GM19455 (cell line): ENCODE measurements at regions not wholly inside any gene's neighbourhood (a gene's known extent, or its start where the extent isn't known, plus 50 kb on each side); places are given as distances from the start of the nearest gene placed in this dataset.

Experiments
- ATAC-seq: cut with Tn5 transposase; IDR thresholded peaks from one replicate; pipeline ENCODE4 v1.9.1; 2021; ENCODE audit not compliant: unreplicated experiment

DNA sequence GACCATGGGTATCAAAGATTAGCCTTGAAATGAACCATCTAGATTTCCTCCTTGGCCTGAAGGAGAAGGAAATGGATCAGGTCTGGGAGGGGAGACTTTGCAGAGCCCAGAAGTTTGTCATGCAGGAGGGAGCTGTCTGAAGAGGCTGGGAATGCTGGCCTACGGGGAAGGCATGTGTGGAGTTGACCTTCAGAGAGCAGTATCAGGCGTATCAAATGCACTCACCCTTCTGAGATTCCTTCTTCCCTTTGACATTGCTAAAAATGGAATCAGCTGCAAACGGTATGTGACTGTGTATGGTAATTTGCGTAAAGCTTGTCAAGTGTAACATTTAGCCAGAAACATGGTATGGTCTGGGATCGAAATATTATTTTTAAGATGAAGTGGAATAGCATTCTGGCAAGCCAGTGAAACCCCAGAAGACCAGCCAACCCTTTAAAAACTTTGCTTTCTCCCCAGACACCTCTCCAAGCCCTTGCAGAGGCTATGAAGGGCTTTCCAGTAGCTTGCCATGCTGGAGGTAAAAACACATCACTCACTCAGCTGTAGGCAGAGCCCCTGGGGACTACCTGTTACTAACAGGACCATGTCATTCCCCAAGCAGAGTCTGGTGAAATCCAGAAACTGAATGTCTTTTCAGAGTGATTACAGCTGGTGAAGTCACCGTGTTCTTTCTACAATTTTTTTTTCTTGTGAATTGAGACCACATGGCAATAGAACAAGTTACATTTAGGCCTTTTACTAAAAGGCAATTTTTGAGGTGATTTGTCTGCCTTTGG lies 174.7 kb upstream of the SLC24A5 start:
- ATAC-seq, result no peak

DNA sequence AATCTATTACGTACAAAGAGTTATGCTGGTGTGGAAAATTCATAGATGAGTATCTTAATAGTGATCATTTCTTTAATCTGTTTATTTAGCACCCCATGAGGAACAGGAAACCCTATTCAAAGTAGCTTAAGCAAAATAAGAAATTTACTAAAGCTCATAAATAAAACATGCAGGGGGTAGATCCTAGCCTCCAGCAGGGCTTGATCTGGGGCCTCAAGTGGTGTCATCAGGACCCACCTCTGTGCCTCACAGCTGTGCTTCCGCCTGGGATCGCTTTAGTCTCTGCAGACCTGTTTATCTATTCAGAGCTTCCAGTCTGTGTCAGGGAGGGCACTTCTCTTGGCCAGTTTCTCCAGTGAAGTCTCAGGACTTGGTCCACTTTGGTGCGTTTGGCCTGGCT lies 171.0 kb upstream of the SLC24A5 start:
- ATAC-seq, result no peak

DNA sequence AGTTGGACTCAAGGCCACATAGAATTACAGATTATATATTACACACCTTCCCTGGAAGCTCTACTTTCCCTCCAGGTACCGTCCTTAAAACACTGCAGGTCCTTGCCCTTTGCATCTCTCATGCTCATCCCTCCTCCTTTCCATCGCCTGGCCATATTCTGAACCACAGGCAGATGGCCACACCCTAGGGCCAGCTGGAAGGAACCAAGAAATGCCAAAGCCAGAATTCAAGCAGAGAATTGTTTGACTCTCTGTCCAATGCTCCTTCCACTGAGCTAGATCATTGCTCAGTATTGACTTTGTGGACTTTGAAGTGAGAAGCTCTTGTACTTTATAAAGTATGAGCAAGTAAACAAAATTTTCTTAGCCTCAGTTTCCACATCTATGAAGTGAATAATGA lies 170.3 kb upstream of the SLC24A5 start:
- no peak for ATAC-seq

DNA sequence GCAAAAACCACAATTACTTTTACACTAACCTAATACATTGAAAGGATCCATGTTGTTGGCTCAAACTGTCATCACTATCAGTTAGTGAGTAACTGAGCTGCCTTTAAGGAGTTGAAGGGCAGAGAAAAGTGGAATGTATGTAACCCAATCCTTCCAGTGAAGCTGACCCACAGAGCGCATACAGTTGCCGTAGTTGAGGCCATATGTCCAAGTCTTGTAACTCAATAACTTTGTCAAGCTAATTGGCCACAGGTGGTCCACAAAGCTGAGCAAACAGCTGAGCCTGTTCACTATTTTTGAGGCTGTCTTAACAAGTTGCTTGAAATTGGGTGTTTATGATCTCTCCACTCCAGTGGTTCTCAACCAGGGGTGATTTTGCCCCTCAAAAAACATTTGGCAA lies 169.0 kb upstream of the SLC24A5 start:
- ATAC-seq, result no peak

DNA sequence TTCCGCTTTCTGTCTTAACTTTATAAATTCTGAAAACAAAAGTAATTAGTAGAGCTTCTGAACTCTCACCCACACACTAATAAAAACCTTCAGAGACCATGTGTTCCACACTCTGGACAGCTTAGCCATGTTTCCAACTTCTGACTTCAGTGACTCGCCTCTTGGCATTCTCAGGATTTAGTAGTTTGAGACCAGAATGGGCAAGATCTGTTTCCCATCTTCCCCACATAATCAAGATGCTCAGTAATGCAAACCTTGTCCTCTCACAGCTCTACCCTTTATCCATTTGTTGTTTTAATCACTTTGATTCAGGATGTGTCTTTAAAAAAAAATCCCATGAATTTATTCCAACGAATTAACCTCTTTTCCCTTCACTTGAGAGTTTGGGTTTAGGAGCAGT lies 166.6 kb upstream of the SLC24A5 start:
- ATAC-seq, result no peak

DNA sequence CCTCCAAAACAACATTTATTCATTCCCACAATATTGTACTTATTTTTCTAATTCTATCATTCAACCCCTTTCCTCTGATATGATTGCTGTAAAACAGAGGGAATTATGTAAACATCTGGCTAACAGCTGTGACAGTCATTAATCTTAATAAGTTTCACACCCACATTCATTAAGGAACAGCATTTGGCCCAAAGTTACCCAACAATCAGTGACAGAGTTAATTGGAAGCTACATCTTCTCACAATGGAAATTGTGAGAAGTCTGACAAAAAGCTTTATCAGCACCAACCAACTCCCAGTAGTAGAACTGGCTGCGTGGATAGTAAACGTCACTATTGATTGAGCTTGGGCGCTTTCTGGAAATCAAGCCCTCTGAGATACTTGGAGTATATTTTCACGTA lies 165.8 kb upstream of the SLC24A5 start:
- ATAC-seq, result no peak

DNA sequence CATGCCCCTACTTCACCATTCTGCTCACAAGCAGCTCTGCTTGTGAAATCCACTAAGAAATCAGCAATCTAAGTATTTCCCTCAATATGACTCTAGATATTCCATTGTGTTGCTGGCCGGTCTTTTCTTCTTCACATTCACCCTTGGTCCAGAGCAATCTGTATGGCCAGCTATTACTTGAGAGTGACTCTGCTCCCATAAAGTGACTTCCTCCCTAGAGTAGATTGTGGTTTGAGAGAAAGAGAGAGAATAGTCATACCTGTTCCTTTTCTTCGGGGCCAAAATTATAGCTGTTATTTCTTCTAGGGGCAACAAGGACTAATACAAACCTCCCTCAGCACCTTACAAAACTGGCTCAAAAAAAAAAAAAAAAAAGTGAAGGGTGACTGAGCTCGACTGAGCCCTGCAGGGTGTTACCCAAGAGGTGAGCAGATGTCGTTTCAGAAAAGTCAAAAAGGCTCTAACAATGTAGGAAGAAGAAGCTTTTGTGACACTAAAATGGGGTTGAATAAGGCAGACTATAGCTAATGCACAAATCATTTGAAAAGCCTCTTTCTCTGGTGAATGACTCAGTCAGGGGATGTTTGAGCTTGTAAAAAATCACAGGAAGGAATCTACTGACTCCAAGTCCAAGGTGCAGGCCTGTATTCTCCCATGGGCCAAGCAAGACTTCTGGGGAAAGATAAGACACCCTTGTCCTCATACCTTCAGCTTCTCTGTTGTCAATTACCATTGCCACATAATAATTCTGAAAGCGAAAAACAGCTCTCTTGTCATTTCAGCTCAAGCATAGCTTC lies 161.0 kb upstream of the SLC24A5 start:
- ATAC-seq, result no peak

DNA sequence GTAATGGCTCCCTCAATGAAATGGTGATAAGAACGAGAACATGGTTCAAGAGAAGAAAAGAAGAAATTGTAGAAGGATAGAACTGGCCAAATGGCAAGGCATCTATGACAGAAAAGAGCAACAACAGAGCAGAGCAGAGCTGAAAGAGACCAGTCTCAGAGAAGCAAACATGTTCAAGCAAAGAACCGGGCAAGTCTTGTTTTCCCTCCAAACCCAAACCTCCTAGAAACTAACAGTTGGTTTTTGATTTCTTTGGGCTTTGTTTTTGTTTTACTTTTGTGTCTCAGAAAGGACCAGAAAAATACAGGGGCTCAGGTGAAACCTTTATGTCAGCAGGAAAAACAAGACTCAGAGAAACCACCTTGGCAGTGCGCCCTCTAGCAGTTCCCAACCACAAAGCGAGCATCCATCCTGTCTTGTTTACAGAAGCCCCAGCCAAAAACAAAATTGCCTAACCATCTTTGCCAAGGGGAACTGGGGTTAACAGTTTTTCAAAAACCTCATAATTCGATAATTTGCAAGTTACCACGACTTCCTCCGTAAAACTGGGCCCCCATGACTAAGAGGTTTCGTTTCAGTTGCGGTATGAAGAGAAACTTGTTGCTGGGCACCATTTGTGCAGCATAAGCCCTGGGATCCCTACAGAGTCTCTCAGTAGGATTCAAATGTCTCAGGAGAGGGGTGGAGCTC lies 159.2 kb upstream of the SLC24A5 start:
- peak; percentile 87 for ATAC-seq

DNA sequence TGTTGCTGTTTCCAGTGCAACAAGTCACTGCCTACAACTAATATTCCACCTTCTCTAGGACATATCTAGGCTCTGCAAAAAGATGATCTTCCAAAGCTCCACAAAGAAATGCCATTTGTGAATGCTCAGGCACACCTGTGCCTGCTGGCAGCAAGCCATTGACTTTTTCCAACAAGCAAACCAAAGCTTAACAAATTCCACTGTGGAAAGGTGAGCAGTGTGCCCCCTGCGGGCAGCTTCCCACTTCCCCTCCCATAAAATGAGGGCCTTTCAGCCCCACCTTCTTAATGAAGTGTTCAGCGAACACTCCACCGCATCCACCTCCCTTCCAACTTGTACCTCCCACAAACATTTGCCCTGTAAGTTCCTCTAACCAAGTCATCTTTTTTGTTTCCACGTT lies 157.5 kb upstream of the SLC24A5 start:
- no peak for ATAC-seq

DNA sequence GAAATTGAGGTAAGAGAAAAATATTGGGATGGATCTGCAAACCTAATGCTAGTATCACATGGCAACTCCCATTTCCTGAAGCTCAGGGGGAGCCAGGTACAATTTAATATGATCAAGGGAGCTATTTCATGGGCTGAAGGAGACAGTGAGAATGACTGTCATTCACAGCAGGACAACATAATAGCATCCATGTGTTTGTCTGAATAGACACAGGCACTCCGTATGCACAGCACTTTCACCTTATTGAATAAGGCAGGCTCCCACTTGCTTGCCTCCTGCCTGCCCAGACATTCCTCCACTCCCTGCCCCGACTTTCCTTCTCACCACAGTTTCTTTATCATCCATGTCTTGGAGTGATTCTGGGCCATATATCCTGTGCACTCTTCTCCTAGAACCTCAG lies 156.6 kb upstream of the SLC24A5 start:
- ATAC-seq, result no peak

DNA sequence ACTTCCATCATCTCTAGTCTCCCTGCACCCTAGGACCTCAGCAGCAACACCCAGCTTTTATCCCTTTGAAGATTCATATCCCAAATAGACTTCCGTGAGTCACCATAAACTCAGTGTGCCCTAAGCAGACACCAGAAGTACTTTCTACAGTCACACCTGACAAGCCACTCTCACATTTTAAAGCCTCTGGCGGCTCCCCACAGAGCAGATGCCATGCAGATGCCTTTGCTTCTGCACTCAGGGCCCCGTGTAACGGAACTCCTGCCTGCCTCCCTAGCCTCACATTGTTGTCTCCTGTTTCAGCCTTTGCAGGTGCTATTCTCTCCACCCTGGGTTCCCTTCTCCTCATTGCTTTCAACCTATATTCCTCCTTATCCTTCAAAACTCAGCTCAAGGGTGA lies 155.5 kb upstream of the SLC24A5 start:
- ATAC-seq, result no peak

DNA sequence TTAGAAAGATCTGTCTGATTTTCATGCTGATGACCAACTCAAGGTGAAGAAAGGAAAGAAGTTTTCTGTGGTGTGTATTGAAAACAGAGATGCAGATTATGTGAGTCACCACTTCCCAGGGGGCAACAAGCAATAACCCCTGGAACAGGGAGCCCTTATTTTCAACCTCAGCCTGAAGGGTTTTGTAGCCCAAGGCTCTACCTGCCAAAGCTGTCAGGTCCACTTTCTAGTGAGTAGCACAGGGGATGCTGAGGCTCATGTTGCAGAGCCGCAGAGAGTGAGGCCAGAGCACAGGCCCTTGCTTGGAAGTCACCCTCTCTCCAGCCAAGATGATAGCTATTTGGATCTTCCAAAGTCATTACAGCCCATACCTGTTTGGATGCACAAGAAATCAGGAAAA lies 152.2 kb upstream of the SLC24A5 start:
- ATAC-seq, result no peak

DNA sequence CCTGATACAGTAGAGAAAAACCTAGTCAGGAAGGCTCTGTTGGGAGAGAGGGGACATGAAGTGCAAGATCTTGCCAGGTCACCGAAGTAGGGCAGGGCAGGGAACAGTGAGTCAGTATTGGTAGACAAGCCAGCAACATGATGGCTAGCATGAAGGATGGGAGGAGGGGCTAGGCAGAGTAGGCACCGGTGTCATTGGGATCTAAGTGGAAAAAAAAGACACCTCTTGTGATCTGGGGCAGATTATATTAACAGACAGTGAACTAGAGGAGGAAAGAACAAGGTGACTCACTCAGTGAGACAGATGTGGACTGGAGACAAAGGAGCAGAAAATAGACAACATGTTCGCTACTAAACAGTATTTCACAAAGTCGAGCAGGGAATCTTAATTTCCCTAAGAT lies 149.2 kb upstream of the SLC24A5 start:
- ATAC-seq, result no peak

DNA sequence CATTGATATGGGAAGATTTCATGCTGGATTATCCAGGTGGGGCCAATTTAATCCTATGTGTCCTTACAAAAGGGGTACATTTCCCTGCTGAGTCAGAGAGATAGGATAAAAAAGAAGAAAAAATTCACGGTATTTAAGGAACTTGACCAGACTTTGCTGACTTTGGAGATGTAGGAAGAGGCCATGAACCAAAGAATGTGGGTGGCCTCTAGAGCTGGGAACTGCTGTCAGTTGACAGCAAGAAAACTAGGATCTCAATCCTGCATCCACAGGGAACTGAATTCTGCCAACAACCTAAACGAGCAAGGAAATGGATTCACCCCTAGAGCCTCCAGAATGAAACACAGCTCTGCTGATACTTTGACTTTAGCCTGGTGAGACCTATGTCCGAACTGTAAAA lies 148.1 kb upstream of the SLC24A5 start:
- no peak for ATAC-seq

DNA sequence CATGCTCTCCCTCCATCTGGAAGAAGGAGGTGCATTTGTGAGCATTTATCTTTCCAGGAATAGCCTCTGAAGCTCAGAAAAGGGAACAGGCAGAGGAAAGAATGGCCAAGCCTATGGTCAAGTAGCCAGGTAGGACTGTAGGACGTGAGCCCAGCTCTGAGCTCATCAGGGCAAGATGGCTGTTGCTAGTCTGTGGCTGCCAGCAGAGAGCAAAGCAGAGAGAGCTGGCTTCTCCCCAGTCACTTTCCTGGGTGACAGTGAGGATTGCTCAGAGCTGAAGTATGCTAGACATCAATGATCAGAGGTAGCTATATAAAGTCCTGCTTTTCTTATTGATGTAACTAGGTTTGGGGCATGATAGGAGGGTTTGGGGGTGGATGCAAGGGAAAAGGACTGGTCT lies 146.1 kb upstream of the SLC24A5 start:
- ATAC-seq, result no peak

DNA sequence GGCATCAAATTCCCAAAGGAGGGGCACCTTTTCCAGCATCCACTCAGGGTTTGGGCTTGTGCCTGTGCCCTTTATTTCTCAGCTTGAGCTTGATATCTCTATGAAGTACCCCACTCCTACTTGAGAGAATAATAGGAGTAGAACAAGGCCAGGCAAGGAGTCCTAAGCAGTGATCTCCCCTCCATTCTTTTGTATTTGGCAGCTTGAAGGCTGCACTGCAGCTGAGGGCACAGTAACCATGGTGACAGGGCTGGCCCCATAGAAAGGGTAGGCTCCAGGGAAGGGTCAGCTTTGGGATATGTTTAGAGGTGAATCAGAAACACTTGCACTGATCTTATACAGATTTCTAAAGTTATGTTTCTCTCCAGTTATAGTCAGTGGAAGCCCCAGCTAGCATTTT lies 145.4 kb upstream of the SLC24A5 start:
- no peak for ATAC-seq

DNA sequence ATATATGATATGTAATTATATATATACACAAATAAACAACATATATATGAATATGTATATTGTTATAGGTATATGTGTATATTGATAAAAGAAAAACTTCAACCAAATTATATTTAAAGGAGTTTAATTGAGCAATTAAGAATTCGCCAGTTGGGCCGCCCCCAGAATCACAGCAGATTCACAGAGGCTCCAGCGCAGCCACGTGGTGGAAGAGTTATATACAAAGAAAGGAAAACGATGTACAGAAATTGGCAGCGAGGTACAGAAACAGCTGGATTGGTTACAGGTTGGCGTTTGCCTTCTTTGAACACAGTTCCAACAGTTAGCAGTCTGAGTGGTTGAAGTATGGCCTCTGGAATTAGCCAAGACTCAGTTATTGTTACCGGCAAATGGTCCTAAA lies 137.3 kb upstream of the SLC24A5 start:
- no peak for ATAC-seq

DNA sequence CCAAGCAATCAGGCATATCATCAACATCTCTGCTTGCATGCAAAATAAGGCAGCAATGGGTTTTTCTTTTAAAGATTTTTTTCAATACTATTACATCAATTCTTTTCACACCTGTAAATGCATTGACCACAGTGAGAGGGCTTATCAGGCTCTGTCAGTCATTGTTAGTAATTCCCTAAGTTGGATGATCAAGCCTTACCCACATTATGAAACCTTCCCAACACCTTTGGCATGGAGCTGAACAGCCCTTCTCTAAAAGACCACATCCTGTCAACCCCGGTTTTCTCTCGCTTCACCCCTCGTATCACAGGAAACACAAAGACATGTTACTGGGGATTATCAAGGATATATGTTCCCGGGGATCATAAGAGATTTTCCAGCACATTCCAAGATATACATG lies 135.2 kb upstream of the SLC24A5 start:
- ATAC-seq, result no peak

DNA sequence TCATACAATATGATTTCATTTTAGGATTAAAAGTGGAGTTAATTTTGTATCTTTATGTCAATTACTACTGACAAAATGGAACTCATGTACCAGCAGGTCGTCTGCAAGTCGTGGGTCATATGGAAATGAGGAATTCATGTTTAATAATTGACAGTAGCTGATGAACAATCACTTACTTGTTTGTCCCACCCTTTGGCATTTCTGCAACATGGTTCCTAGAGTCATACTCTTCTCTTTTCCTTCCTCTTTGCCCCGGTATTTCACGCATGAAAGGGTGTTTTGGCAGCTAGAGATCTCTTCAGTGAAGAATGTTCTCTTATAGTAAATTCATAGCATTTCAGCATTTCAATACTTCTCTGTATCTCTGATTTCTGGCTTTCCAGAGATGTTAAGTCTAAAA lies 133.3 kb upstream of the SLC24A5 start:
- no peak for ATAC-seq

DNA sequence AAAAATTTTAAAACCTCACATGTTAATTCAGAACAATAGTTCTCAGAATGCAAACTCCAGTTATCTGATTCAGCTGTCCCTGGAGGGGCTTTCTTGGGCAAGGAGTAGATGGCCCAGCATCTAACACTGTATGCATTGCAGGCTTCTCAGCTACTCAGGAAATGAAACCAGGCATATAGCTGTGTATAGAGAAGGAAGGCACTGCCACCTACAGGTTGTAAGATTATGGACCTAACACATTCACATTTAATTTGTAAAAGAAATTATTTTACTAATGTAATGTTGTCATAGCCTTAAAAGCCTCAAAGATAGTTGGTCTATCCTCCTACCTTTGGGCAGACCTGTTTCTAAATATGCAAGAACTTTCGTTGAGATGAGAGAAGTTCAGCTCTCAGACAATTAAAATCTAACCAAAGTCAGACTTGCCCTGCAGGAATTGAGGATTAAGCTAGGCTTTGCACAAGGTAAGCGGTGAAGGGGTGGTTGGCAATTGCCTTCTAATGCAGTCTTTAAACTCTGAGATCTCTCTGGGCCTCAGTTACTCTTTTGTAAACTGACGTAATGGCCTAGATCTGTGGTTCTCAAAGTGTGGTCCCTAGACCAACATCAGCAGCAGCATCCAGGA lies 132.8 kb upstream of the SLC24A5 start:
- peak; percentile 84 for ATAC-seq

DNA sequence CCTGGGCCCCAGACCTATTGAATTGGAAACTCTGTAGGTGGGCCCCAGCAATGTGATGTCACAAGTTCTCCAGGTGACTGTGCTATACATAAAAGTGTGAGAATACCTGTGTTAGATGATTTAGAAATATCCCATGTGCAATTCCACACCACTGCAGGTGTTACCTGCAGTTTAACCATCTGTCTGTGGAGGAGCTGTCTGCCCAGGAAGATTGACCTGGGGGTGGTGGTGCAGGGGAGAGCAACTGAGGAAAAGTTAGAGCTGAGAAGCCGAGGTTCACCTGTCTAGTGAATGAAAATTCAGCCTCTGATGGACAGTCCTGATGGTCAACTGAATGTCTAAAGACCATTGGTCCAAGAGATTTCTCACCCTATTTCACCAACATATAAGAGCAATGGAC lies 132.2 kb upstream of the SLC24A5 start:
- no peak for ATAC-seq

DNA sequence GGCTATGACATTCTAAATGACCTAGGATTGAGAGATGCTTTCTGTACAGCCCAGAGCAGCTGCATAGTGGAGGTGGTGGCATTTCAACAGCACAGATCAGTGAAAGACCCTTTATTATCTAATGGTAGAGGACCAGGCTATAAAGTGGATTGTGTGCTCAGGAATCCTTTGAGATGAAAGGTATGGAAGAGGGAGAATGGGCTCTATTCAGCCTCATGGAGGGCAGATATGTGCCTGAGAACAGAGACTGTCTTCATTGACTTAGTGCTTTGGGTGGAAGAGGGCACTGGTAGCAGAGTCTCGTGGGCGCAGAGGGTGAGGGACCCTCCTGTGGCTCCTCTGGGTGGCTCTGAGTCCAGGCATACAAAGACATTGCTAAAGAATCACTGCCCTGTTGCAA lies 130.0 kb upstream of the SLC24A5 start:
- no peak for ATAC-seq
